SH-SY5Y (cell line): ENCODE measurements at regions not wholly inside any gene's neighbourhood (a gene's known extent, or its start where the extent isn't known, plus 50 kb on each side); places are given as distances from the start of the nearest gene placed in this dataset.

Source experiments
- GATA2 ChIP-seq: IDR thresholded peaks from 2 replicates; pipeline ENCODE4 v1.6.1; 2011; ENCODE audit warnings: mild to moderate bottlenecking, low read depth, low read length
- GATA3 ChIP-seq: IDR thresholded peaks from 2 replicates; pipeline ENCODE4 v1.6.1; 2011; ENCODE audit warnings: low read depth, mild to moderate bottlenecking, low read length, moderate library complexity

GRCh38 chr1:80535466-80535865, 1265.3 kb upstream of the ADGRL2 start:
- TF ChIP-seq GATA2 (no peak), GATA3 (no peak)
